ENCODE measurements at regions not wholly inside any gene's neighbourhood (a gene's known extent, or its start where the extent isn't known, plus 50 kb on each side); places are given as distances from the start of the nearest gene placed in this dataset.

GRCh38 chr18:72940986-72941385, 73.2 kb upstream of the NETO1 start:
- no peak for DNase-seq

GRCh38 chr18:72940509-72940908, 72.7 kb upstream of the NETO1 start:
- DNase-seq: no peak

- DNase-seq: no peak
These were observed 68.0 kb upstream of the NETO1 start for GRCh38 chr18:72935744-72936143.

GRCh38 chr18:72922895-72923294, 55.1 kb upstream of the NETO1 start:
- no peak for DNase-seq

Data from activated T-cell treated with anti-CD3 and anti-CD28 coated beads, Interleukin-2, amount 50 U/mL, for 1 hour (primary cell).